Stimulated activated CD8-positive, alpha-beta memory T cell treated with anti-CD3 and anti-CD28 coated beads, Interleukin-12 subunit alpha, Interleukin-12 subunit beta, amount 100 ng/mL, for 4 hours (primary cell): ENCODE measurements at regions not wholly inside any gene's neighbourhood (a gene's known extent, or its start where the extent isn't known, plus 50 kb on each side); places are given as distances from the start of the nearest gene placed in this dataset.
"Not testable (repeated sequence)": the region's sequence is repeated elsewhere in the genome, so short reads cannot be mapped to it uniquely, and the experiment has no call there.

Source experiments
- DNase-seq: peaks from one replicate; pipeline ENCODE4 v3.0.0-alpha.2; 2020; ENCODE audit warnings: low read depth

DNA sequence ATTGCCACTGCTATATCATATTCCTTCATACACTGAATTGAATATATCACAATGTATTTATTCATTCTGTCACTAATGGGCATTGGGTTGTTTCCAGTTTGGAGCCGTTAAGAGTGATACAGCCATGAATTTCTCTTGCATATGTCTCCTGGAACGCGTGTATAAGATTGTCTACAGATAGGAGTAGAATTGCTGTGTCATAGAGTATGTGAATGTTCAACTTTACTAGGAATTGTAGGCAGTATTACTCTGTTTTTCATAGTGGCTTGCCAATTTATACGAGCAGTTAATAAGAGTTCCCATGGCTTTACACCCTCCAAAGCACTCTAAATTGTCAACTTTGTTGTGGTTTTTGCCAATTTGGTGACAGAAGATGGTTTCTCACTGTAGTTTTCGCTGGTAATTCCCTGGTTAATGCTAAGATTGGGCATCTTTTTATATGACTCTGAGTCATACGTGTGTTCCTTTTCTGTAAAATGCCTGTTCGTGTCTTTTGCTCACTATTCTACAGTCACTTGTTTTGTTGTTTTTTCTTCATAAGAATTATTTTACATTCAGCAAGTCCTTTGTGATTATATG lies 136.1 kb upstream of the LIPC start:
- no peak for DNase-seq

DNA sequence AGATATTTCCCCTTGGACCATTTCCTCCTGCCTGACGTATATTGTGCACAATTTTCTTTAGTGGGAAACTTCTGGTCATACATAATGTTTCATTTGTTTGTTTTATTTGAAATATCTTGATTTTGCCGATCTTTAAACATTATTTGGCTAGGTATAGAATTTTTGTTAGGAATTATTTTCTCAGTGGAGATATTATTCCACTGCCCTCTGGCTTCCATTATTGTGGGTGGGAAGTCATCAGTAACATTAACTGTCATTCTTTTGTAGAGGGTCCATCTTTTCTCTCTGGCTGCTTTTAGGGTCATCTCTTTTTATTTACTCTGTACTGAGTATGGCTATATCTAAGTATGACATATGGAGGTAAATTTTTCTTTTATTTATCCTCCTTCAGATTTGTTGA lies 135.5 kb upstream of the LIPC start:
- no peak for DNase-seq

- DNase-seq: no peak
These were observed 134.2 kb upstream of the LIPC start for GRCh38 chr15:58297639-58298038.

GRCh38 chr15:58298879-58299850 lies 132.6 kb upstream of the LIPC start:
- no peak for DNase-seq

DNA sequence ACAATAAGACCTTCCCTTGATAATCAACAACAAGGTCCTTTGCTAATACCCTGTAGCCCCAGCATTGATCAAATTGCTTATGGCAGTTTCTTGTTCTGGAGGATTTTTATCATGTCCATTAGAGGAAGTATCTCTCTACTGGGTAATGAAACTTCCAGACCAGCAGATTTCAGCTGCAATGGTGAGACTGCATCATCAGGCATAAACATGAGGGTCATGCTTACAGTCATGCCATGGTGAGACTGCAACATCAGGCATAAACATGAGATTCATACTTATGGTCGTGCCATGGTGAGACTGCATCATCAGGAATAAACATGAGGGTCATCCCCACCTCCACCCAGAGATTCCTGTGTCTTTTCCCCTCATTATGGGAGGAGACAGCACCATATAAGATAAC lies 129.0 kb upstream of the LIPC start:
- DNase-seq: no peak

DNA sequence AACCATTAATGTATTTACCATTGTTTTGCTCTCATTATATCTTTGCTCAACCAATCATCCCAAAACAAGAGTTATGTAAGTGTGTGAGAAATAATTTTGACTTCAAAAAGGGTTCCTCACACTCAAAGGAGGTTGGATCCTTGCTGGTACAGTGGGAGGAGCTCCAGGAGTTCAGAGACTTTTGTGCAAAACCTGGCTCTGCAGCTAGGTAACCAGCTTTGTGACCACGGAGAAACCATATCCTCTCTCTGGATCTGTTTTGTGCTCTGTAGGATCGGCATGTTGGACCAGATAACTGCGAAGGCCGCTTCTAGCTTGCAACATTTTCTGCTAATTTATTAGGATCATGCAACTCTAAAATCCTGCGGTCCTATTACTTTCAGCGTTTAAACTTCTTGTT lies 128.6 kb upstream of the LIPC start:
- DNase-seq: no peak

- DNase-seq: no peak
These were observed 125.0 kb upstream of the LIPC start for GRCh38 chr15:58306591-58307312.

GRCh38 chr15:58307313-58307961 lies 124.4 kb upstream of the LIPC start:
- no peak for DNase-seq

DNA sequence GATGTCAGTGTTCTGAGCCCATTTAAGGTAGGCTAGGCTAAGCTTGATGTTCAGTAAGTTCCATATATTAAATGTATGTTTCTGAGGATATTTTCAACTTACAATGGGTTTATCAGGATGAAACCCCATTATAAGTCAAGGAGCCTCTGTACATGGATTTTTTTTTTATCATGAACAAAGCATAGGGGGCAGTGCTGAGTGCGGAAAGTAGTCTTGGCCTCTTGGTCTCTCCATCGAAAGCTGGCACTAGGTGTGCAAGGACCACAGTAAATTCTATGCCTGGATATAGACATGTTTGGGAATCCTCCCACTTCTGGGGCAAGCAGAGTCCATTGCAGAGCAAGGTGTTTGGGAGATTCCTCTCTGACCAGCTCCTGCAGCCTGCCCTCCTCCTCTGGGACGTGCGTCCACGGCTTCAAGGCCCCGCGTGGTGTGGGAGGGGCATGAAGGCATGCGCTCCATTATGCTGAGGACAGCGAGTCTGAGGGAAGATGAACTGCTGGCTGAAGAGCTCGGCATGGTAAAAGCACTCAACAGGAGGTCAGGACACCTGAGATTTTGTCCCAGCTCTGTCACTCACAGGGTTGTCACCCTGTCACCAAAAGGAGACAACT lies 122.9 kb upstream of the LIPC start:
- no peak for DNase-seq

DNA sequence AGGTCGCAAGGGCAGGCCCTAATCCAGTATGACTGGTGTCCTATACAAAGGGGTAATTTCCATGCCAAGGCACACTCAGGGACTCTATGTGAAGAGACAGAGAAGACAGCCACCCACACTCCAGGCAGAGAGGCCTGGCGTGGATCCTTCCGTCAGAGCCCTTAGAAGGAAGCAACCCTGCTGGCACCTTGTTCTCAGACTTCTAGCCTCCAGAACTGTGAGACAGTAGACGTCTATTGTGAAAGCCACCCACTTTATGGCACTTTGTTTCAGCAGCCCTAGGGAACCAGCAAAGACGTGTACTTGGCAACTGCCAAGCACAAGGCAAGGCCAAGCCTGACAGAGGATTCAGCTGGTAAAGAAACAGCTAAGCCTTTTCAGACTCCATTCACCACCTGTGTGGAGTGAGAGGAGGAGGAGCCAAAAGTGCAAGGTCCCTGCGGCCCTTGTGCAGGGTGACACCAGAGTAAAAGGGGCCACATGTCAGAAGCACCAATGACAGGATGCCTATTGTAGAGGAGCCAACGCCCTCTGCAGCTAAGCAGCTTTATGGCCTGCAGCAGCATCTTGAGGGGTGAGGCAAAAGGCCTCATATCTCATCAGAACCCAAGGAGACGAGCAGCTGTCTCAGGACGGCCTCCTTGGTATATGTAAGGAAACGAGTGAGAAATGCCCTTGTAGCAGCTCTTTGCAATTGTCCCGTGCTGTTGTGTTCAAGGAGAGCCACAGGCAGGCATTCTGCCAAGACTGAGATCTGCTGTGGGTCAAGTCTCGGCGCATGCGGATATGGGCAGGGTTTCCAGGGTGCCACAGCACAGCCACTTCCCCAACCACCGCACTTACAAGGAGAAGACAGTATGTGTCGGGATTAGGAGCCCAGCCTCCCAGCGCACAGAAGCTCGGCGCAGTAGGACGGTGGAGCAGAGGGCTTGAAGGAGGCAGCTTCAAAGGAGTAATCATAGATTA lies 121.5 kb upstream of the LIPC start:
- DNase-seq: no peak

DNA sequence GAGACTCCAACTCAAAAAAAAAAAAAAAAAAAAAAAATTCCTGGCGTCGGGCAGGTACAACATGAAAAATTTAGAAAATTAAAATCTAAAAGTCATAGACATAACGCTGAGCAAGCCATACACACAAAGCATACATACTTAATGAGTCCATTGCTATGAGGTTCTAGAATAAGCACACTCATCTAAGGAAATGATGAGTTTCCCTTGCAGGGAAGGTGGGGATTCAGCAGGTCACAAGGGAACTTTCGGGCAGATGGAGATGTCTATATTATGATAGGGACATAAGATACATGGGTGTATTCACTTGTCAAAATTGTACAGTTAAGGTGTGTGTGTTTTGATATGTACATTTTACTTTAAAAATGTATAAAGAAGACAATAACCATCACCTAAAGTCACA lies 120.2 kb upstream of the LIPC start:
- DNase-seq: no peak

DNA sequence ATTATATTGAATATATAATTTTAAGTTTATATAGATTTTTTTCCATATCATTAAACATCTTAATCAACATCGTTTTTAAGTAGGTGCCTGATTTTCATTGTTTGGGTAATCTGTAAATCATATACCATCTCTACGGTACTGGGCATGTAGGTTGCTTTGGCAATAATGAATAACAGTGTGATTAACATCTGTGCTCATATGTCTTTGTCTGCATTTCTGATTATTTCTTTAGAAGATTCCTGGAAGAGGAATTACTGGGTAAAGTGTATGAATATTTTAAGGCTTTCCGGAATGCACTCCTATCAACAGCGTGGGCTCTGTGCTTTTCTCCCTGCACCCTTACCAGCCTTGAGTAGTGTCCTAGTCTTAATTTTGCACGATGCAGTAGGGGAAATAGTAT lies 119.8 kb upstream of the LIPC start:
- no peak for DNase-seq

GRCh38 chr15:58313304-58313703 lies 118.5 kb upstream of the LIPC start:
- no peak for DNase-seq

GRCh38 chr15:58313810-58314592 lies 117.8 kb upstream of the LIPC start:
- DNase-seq: no peak

DNA sequence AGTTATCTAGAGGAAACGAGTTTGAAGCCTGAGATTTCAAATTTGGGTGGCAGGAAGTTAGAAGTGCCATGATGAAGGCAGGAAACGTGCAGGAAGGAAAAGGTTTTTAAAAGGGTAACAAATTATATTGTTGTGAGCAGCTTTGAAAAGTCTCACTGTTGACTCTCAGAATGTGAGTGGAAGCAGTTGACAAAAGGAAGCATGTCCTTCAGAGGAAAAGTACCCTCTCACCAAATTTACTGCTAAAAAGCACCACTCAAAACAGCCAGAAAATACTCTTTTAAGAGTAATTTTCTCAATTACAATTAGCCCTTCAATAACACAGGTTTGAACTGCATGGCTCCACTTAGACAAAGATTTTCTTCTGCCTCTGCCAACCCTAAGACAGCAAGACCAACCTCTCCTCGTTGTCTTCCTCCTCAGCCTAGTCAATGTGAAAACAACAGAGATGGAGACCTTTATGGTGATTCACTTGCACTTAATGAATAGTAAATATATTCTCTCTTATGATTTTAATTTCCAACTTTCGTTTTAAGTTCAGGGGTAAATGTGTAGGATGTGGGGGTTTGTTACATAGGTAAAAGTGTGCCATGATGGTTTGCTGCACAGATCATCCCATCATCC lies 117.1 kb upstream of the LIPC start:
- DNase-seq: no peak

DNA sequence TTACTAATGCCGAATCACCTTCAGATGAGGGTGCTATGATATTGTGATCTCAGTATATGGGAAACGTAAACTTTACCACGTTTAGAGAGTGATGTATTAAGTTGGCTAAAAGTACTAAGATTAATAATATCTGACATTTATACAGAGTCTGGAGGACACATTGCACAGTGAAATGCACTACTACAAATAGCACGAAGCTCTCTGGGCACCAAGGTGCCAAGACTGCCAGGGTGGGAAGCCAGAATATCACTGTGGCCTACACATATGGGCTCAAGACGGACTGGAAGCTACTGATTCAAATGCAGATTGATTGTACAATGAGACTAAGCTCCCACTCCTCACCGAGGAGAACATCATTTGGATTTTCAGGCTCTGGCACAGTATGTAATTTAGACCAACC lies 113.3 kb upstream of the LIPC start:
- DNase-seq: no peak

- DNase-seq: no peak
These were observed 110.8 kb upstream of the LIPC start for GRCh38 chr15:58321034-58321433.

- DNase-seq: no peak
These were observed 109.5 kb upstream of the LIPC start for GRCh38 chr15:58322253-58322652.

- DNase-seq: not testable (repeated sequence)
These were observed 108.5 kb upstream of the LIPC start for GRCh38 chr15:58323321-58323720.

DNA sequence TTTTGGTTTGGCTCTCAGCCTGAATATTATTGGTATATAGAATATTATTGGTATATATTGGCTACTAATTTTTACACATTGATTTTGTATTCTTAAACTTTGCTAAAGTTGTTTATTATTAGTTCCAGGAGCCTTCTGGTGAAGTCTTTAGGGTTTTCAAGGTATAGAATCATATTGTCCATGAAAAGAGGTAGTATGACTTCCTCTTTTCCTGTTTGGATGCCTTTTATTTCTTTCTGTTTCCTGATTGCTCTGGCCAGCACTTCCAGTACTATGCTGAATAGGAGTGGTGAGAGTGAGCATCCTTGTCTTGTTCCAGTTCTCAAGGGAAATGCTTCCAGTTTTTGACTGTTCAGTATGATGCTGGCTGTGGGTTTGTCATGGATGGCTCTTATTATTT lies 107.3 kb upstream of the LIPC start:
- DNase-seq: no peak
